ENCODE measurements at regions not wholly inside any gene's neighbourhood (a gene's known extent, or its start where the extent isn't known, plus 50 kb on each side); places are given as distances from the start of the nearest gene placed in this dataset.
"Not testable (repeated sequence)": the region's sequence is repeated elsewhere in the genome, so short reads cannot be mapped to it uniquely, and the experiment has no call there.

- H3K4me3 ChIP-seq (ENCODE audit: low read depth, low read length): no peak overlapping the region
- no peak for DNase-seq (ENCODE audit: low read depth)
Measured at GRCh38 chr11:93032580-93032979, 63.1 kb downstream of the MTNR1B start.

DNA sequence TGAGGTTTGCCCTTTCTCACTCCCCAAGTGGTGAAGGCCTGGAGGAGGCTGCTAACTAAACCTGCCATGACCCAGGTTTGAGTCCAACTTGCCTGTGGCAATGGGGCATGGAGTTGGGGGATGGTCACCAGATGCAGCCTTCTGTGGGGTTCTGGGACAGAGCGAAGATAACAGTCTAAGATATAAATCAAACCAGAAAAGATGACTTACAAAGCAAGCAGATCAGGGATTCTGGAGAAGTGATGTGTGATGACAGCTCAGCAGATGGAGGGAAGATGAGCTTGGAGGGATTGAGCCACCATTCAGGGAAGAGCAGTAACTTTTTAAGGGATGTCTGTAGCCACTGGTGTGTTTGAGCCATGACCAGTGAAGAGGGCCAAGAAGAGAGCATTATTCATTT, 63.6 kb downstream of the MTNR1B start:
- no peak overlapping the region for H3K4me3 ChIP-seq (ENCODE audit: low read depth, low read length)
- no peak for DNase-seq (ENCODE audit: low read depth)

DNA sequence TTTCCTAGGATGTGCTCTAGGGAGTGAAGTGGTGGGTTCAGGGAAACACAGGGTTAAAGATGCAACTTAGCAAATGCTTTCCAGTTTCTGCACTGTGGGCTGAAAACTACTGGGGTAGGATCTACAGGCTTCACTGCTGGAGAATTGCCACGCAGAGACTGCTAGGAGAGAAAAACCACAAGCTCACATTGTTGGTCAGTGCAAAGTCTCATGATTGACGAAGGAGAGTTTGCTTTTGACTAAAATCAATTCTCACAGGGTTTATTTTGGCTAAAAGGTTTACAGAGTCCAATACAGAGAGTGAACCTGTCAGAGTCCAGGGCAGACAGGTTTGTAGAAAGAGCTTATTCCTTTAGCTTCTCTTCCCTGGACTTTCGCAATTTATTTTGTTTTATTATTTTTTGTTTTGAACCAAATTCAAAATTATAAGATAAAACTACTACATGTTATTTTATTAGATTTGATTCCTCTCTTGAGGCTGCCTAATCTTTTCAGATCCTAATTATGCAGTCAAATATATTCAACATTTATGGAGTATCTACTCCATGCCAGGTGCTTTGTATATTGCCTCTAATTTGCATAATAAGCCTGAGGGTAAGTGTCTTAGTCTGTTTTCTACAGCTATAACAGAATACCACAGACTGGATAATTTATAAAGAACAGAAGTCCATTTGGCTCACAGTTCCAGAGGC, 64.7 kb downstream of the MTNR1B start:
- no peak for DNase-seq (ENCODE audit: low read depth)
- H3K4me3 ChIP-seq (ENCODE audit: low read depth, low read length): no peak overlapping the region

DNA sequence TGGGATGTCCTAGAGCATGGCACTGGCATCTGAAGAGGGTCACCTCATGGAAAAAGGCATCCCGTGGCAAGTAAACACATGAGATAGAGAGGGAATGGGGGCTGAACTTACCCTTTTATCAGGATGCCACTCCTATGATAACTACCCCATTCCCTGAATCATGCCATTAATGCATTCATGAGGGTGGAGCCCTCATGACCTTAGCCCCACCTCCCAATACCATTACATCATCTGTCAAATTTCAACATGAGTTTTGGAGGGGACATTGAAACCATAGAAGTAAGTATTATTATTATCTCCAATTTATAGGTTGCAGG, 65.2 kb downstream of the MTNR1B start:
- DNase-seq (ENCODE audit: low read depth): no peak
- no peak overlapping the region for H3K4me3 ChIP-seq (ENCODE audit: low read depth, low read length)

- H3K4me3 ChIP-seq (ENCODE audit: low read depth, low read length): no peak overlapping the region
- no peak for DNase-seq (ENCODE audit: low read depth)
Measured at GRCh38 chr11:93038521-93038920, 69.1 kb downstream of the MTNR1B start.

DNA sequence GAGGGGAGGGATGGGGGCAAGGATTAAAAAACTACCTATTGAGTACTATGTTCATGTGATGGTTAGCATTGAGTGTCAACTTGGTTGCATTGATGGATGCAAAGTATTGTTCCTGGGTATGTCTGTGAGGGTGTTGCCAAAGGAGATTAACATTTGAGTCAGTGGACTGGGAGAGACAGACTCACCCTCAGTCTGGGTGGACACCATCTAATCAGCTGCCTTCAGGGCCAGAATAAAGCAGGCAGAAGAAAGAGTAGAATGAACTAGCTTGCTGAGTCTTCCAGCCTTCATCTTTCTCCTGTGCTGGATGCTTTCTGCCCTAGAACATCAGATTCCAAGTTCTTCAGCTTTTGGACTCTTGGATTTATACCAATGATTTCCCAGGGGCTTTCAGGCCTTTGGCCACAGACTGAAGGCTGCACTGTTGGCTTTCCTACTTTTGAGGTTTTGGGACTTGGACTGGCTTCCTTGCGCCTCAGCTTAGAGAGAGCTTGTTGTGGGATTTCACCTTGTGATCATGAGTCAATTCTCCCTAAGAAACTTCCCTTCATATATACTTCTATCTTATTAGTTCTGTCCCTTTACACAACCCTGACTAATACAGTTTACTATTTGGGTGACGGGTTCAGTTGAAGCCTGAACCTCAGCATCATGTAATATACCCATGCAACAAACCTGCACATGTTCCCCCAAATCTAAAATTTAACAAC, 70.2 kb downstream of the MTNR1B start:
- DNase-seq (ENCODE audit: low read depth): no peak
- H3K4me3 ChIP-seq (ENCODE audit: low read depth, low read length): no peak overlapping the region

- DNase-seq (ENCODE audit: low read depth): no peak
- H3K4me3 ChIP-seq (ENCODE audit: low read depth, low read length): no peak overlapping the region
Measured at GRCh38 chr11:93041682-93042081, 72.2 kb downstream of the MTNR1B start.

GRCh38 chr11:93043186-93043585, 73.7 kb downstream of the MTNR1B start:
- not testable (repeated sequence) for H3K4me3 ChIP-seq (ENCODE audit: low read depth, low read length); DNase-seq (ENCODE audit: low read depth)

DNA sequence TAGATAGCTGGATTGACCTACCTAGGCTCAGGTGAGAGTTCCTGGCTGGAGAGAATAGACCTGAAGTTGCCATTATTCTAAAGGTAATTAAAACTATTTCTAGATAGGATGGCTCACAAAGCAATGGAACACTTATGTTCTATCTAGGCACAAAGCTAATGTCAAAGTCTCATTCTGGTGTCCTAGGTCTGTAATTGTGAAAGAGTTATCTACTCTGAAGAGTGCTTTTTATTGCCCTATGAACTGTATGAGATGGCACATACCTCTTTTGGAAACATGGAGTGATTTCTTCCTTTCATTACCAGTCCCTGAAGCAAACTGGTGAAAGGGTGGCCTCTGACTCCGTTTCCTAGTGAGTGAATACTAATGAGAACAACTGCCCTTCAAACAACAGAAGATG, 80.3 kb downstream of the MTNR1B start:
- no peak overlapping the region for H3K4me3 ChIP-seq (ENCODE audit: low read depth, low read length)
- no peak for DNase-seq (ENCODE audit: low read depth)

GRCh38 chr11:93051186-93051585, 81.7 kb downstream of the MTNR1B start:
- H3K4me3 ChIP-seq (ENCODE audit: low read depth, low read length): no peak overlapping the region
- peak; percentile 79 for DNase-seq (ENCODE audit: low read depth)

GRCh38 chr11:93053864-93054263, 84.4 kb downstream of the MTNR1B start:
- H3K4me3 ChIP-seq (ENCODE audit: low read depth, low read length): no peak overlapping the region
- DNase-seq (ENCODE audit: low read depth): no peak

GRCh38 chr11:93054279-93054678, 84.8 kb downstream of the MTNR1B start:
- no peak overlapping the region for H3K4me3 ChIP-seq (ENCODE audit: low read depth, low read length)
- no peak for DNase-seq (ENCODE audit: low read depth)

GRCh38 chr11:93054881-93055280, 85.4 kb downstream of the MTNR1B start:
- H3K4me3 ChIP-seq (ENCODE audit: low read depth, low read length): no peak overlapping the region
- peak; percentile 97 for DNase-seq (ENCODE audit: low read depth)

DNA sequence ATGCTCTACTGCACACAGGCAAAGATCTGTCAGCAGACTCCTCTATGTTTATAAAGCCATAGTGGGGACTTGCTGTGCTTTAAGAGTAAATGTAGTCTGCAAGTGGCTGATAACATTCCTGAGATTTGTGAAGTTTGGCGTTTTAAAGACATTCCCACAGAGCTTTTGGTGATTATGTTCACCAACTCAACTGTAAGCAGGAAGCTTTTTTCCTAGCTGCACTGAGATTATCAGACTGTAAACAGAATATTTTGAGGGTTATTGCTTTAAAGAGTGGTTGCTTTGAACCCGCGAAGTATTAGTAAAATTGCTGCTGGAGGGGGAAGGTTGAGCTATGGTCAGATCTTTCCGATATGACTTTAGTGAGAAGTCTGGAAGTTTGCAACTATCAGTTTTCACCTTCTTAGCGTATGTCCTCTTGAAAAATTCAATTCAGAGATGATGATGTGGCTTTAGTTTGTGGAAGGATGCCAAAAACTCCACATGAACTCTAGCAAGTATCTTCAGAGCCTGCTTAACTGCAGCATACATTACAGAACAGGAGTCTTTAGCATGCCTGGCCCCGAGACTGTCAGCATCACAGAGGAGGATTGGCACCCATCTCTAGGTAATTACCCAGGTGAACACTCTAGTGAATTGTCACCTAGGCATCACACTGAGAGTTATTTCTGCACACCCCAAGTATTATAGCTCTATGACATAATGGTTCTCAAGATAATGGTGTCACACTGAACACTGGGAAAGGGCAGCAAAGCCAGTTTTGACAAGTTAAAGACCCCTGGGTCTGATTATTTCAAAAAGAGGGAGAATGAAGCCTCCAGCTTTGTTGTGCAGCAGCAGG, 89.9 kb downstream of the MTNR1B start:
- no peak overlapping the region for H3K4me3 ChIP-seq (ENCODE audit: low read depth, low read length)
- peak; percentile 76 for DNase-seq (ENCODE audit: low read depth)

DNA sequence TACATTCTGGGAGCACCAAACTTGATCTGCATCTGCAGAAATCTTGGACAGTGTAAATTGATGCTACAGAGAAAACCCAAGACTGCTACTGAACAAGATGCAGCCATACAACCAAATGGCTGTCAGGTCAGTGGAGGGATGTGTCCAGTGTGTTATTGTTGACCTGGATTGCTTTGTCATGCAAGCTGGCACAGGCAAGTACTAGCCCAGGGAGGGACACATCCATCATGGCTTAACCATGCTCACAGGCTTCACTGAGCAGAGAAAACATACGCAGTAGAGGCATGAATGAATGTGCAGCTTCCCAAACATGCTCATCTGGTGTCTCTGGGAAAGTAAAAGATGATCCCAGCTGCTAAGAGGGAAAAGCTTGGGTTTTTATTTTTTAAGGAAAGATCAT, 93.6 kb downstream of the MTNR1B start:
- DNase-seq (ENCODE audit: low read depth): no peak
- no peak overlapping the region for H3K4me3 ChIP-seq (ENCODE audit: low read depth, low read length)

GRCh38 chr11:93065074-93065674, 95.7 kb downstream of the MTNR1B start:
- not testable (repeated sequence) for DNase-seq (ENCODE audit: low read depth); H3K4me3 ChIP-seq (ENCODE audit: low read depth, low read length)

- no peak overlapping the region for H3K4me3 ChIP-seq (ENCODE audit: low read depth, low read length)
- no peak for DNase-seq (ENCODE audit: low read depth)
Measured at GRCh38 chr11:93067881-93068390, 98.5 kb downstream of the MTNR1B start.

DNA sequence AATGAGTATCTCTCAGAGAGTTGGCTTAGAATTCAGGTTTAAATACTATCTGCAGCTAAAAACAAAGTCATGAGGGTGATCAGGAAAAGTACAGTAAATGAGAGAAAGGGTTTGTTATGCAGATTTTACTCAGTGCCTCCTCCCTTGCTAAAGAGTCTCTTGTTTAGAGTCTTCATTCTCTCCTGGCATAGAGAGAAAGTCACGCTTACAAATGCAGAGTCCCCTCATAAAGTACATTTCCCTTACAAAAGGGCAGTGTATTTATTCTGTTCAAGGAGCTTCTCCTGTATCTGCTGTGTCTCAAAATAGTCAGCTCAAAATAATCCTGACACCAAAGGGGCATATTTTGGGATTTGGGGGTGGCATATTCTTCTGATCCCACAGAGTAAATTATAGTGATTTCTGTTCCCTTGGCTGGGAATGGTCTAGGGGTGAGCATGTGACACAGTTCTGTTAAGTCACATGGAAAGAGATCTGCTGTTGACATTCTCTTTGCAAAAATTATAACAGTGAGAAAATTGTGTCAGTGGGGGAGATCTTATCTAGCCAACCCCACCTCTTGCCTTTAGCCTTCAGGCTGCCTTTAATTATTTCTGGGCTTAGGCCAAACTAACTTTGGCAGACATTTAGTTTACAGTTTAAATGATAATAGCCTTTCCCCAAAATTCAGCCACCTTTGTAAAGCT, 102.9 kb downstream of the MTNR1B start:
- H3K4me3 ChIP-seq (ENCODE audit: low read depth, low read length): no peak overlapping the region
- DNase-seq (ENCODE audit: low read depth): no peak

GRCh38 chr11:93073026-93073425, 103.6 kb downstream of the MTNR1B start:
- H3K4me3 ChIP-seq (ENCODE audit: low read depth, low read length): no peak overlapping the region
- DNase-seq (ENCODE audit: low read depth): no peak
